EL (cell line): ENCODE measurements at regions not wholly inside any gene's neighbourhood (a gene's known extent, or its start where the extent isn't known, plus 50 kb on each side); places are given as distances from the start of the nearest gene placed in this dataset.
"Not testable (repeated sequence)": the region's sequence is repeated elsewhere in the genome, so short reads cannot be mapped to it uniquely, and the experiment has no call there.

Source experiments
- DNase-seq: peaks from one replicate; pipeline ENCODE4 v3.0.0-alpha.2; 2016

DNA sequence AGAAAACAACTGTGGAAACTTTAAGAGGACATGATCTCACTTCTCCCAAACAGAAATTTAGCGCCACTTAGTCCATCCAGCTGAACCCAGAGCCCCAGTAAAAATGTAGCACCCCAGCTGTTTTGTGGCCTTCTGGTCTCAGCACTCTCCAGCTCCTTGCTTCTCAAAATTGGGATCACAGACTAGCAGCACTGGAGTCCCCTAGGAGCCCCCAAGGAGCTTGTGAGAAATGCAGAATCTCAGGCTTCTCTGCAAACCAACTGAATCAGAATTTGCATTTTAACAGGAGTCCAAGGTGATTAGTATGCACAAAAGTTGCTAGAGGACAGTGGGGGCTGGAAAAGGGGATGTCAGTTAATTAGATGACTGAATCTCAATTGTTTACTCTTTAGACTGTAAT lies 89.8 kb upstream of the FIBIN start:
- no peak for DNase-seq

GRCh38 chr11:26904801-26905200 lies 89.1 kb upstream of the FIBIN start:
- DNase-seq: no peak

GRCh38 chr11:26905368-26905767 lies 88.5 kb upstream of the FIBIN start:
- DNase-seq: peak; percentile 25

DNA sequence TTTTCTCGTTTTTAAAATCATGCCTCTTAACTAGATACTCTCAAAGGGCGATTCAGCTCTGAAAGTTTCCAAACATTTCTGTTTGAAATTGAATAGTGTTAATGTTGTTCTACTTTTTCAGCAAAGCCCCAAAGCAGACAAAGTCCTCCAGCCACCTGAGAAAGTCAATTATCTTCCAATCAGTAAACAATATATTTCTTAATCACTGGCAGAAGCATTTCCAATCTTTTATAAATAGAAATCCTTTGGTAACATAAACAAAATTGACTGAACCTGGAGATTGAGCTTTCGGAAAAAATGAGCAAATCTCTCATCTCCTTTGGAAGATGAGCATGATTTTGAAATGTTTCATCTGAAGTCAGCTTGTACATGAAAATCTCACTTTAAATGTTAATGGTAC lies 84.4 kb upstream of the FIBIN start:
- DNase-seq: no peak

DNA sequence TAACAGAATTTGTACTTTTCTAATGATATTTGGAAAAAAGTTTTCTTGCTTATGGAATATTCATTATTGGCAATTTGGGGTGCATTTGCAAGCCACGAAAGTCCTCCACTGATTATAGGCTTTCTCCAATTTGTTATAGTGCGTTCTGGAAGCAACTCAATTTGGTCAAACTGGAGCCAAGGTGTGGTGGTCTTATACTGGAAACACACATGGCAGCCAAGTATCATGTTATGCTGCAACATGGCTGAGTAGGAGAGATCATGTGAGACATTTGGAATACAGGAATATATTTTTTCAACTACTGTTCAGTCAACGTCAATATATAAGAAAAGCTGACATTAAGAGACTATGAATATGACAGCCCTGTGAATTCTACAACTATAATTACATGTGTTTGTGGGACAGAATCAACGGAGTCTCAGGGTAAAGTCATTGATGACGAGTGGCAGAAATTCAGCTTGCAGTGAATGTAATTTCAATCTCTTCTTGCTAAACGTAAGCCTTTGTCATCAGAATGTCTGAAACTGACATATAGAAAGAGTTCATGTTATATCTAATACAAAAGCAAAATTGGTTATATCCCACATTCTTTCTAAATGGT lies 83.8 kb upstream of the FIBIN start:
- no peak for DNase-seq

- DNase-seq: no peak
Observed at GRCh38 chr11:26914968-26915367, 78.9 kb upstream of the FIBIN start.

GRCh38 chr11:26916805-26917204 lies 77.1 kb upstream of the FIBIN start:
- no peak for DNase-seq

- DNase-seq: no peak
Observed at GRCh38 chr11:26928582-26928981, 65.3 kb upstream of the FIBIN start.

- DNase-seq: no peak
Observed at GRCh38 chr11:26929806-26930517, 64.0 kb upstream of the FIBIN start.

DNA sequence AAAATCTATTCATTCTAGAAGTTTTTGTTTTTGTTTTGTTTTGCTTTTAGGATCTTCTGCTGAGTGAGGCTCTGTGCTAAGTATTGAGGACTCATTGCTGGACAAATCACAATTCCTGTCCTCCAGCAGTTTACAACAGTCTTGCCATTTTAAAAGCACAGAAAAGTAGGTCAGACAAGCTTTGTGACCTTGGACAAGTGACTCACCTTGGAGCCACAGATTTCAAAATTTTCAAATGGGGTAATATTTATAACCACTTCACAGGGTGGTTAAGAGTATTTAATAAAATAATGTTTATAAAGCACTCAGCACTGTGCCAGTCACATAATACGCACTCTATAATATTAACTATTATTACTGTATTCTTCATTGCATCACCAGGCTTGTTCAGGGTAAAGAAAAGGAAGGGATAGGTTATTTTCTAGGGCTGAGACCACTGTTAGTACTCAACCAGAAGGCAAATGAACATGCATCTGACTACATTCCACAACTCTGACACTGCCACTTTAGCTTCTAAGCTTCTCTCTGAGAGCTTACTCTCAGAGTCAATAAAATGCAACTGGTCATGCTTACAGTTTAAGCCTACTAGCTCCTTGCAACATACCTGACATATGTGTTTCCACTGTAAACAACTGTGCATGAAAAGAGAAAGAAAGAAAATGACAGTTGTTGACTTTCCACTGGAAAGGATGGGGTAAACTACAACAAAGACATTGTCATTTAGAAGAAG lies 63.2 kb upstream of the FIBIN start:
- DNase-seq: peak; percentile 41

GRCh38 chr11:26931248-26931631 lies 62.7 kb upstream of the FIBIN start:
- peak; percentile 19 for DNase-seq

DNA sequence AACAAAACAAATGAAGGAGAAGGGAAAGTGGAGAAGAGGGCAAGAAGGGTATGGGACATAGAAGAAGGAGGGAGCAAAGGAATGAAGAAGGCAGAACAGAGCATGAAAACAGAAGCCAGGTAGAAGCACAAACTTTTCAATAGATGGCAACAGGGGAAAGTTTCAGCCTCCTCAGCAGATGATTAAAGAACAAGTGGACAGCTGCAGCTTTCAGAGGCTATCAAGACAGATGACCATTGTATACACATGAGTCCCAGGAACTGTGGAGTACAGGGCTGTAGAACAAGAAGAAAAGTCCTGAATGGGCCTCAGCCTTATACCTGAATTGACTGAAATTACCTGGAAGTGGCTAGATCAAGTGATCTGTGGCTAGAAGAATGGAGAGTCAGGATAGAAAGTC lies 62.0 kb upstream of the FIBIN start:
- DNase-seq: no peak

- no peak for DNase-seq
Observed at GRCh38 chr11:26936109-26936508, 57.8 kb upstream of the FIBIN start.

DNA sequence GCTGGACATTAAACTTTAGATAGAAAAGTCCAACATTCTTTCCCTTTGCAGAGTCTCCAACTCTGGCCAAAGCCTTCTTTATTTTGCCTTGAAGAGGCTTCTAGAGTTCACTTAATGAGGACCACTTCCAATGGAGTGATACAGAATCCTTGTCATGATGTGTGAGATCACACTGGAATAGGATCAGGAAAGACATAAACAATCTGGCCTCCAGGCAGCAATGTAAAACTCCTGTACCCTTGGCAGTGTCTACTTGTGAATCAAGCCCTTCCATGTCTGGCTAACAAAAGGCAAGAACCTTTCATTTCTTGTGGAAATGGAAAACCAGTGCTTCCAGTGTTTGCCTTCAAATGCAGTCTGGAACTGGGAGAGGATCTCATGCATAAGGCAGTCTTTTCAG lies 56.5 kb upstream of the FIBIN start:
- no peak for DNase-seq

DNA sequence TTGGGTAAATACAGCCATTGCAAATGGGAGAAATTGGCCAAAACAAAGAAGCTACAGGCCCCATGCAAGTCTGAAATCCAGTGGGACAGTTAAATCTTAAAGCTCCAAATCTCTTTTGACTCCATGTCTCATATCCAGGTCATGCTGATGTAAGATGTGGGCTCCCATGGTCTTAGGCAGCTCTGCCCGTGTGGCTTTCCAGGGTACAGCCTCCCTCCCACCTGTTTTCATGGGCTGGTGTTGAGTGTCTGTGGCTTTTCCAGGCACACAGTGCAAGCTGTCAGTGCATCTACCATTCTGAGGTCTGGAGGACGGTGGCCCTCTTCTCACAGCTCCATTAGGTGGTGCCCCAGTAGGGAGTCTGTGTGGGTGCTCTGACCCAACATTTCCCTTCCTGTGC lies 53.4 kb upstream of the FIBIN start:
- DNase-seq: not testable (repeated sequence)

DNA sequence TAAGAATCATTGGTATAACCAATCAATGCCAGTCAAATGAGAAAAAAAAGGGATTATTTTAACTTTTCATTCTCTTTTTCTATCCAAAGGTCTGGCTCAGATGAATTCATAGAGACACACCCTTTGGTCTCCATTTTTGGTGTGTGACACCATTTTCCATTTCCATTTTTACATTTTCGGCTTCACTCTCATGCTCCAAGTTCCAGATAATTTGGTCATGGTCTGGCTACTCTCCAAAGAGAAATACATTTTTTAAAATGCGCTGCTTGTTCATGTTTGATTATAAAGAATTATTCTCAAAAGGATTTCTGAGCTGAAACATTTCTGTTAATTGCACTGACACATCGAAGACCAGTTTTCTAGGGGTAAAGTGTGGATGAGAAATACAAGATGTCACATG lies 51.6 kb upstream of the FIBIN start:
- DNase-seq: no peak

GRCh38 chr11:26943636-26944035 lies 50.3 kb upstream of the FIBIN start:
- DNase-seq: no peak
